Left lung (tissue), 4 donors: ENCODE measurements at regions not wholly inside any gene's neighbourhood (a gene's known extent, or its start where the extent isn't known, plus 50 kb on each side); places are given as distances from the start of the nearest gene placed in this dataset.
"Not testable (repeated sequence)": the region's sequence is repeated elsewhere in the genome, so short reads cannot be mapped to it uniquely, and the experiment has no call there.

Experiments
- ATAC-seq: fragments of 200-7000 bp; cut with Tn5 transposase; one replicate; pipeline ENCODE4 v1.9.1; 2020; ENCODE audit warnings: moderate library complexity
- DNase-seq, 4 donors: peaks; one replicate each; pipeline ENCODE4 v3.0.0-alpha.2; 2013 to 2020
- H3K27ac ChIP-seq, 2 donors: fragments of 200-600 bp; sonication (generic) in 1 of 2; one replicate each; pipeline versions ENCODE4 v1.5.0 to v1.8.0; 2020 to 2021
- H3K27me3 ChIP-seq, 2 donors: fragments of 200-600 bp; sonication (generic) in 1 of 2; one replicate each; pipeline versions ENCODE4 v1.5.0 to v1.8.0; 2020 to 2021
- H3K36me3 ChIP-seq, 2 donors: fragments of 200-600 bp; sonication (generic) in 1 of 2; one replicate each; pipeline versions ENCODE4 v1.5.0 to v1.8.0; 2020 to 2021
- H3K4me1 ChIP-seq, 2 donors: fragments of 200-600 bp; one replicate each; pipeline ENCODE4 v1.8.0; 2021
- H3K4me3 ChIP-seq, 2 donors: fragments of 200-600 bp; sonication (generic) in 1 of 2; one replicate each; pipeline versions ENCODE4 v1.5.0 to v1.8.0; 2020 to 2021; ENCODE audit warnings: mild to moderate bottlenecking in 1 of 2
- H3K9me3 ChIP-seq, 2 donors: fragments of 200-600 bp; sonication (generic) in 1 of 2; one replicate each; pipeline versions ENCODE4 v1.5.0 to v1.8.0; 2020 to 2021
- CTCF ChIP-seq, 2 donors: fragments of 200-600 bp; sonication (generic) in 1 of 2; IDR thresholded peaks; one replicate each; pipeline versions ENCODE4 v1.5.0 to v1.8.0; 2021; ENCODE audit warnings: antibody characterized with exemption in 2 of 2
- intact Hi-C, 2 donors: fragments of 100-400 bp; cut with DNase I; formaldehyde crosslinking; loops; one replicate each; pipeline versions ENCODE4 v1.11.2 to v1.14.2; 2022
- donor health status: DM: no; HTN: yes; CAD: no.
- donor health status: DM: no; HTN: no; CAD: no.

- intact Hi-C loops, H3K27me3 ChIP-seq, H3K9me3 ChIP-seq: not testable (repeated sequence)
These were observed 421.5 kb downstream of the PCDH19 start for GRCh38 chrX:99988532-99988931.

GRCh38 chrX:99973572-99974226, 436.4 kb downstream of the PCDH19 start:
- H3K27ac ChIP-seq: no peak overlapping the region
- ATAC-seq: no peak
- H3K4me3 ChIP-seq: no peak overlapping the region
- no peaks in the 10 kb centered on the region for H3K36me3 ChIP-seq
- H3K9me3 ChIP-seq: no peaks in the 10 kb centered on the region
- H3K4me1 ChIP-seq: no peaks in the 10 kb centered on the region
- intact Hi-C loops: no loop called here
- no peak for TF ChIP-seq CTCF (IDR thresholded peaks at IDR 0.05)
- peaks cover 0 to 5% of the 10 kb centered on the region in 2 donors for H3K27me3 ChIP-seq
- DNase-seq: no peak

More at GRCh38 chrX:99988532-99988931, 421.5 kb downstream of the PCDH19 start:
- H3K4me1 ChIP-seq, H3K27ac ChIP-seq, ATAC-seq, H3K4me3 ChIP-seq, H3K36me3 ChIP-seq, DNase-seq: not testable (repeated sequence)

- intact Hi-C loops: no loop called here
- Histone ChIP-seq H3K4me3 (no peak overlapping the region), H3K9me3 (no peaks in the 10 kb centered on the region), H3K36me3 (no peaks in the 10 kb centered on the region), H3K27ac (no peak overlapping the region), H3K27me3 (no peaks in the 10 kb centered on the region), H3K4me1 (no peaks in the 10 kb centered on the region)
- no peak for ATAC-seq
- TF ChIP-seq CTCF (IDR thresholded peaks at IDR 0.05): no peak
- DNase-seq: peak in 1 of 4 donors; percentile 13
These were observed 470.2 kb downstream of the PCDH19 start for GRCh38 chrX:99939883-99940232.

- H3K9me3 ChIP-seq, H3K4me1 ChIP-seq, ATAC-seq, H3K27me3 ChIP-seq, intact Hi-C loops, H3K4me3 ChIP-seq, H3K36me3 ChIP-seq, H3K27ac ChIP-seq: not testable (repeated sequence)
- peak in 1 of 4 donors; percentile 33 for DNase-seq
These were observed 470.7 kb downstream of the PCDH19 start for GRCh38 chrX:99939206-99939882.

GRCh38 chrX:99938464-99938863, 471.6 kb downstream of the PCDH19 start:
- ATAC-seq (no peak), DNase-seq (no peak)
- Histone ChIP-seq H3K27me3 (no peaks in the 10 kb centered on the region), H3K4me3 (no peak overlapping the region), H3K27ac (no peak overlapping the region), H3K36me3 (no peaks in the 10 kb centered on the region), H3K9me3 (no peaks in the 10 kb centered on the region), H3K4me1 (no peaks in the 10 kb centered on the region)
- intact Hi-C loops: no loop called here
- TF ChIP-seq CTCF (IDR thresholded peaks at IDR 0.05): no peak

GRCh38 chrX:99933865-99934264, 476.2 kb downstream of the PCDH19 start:
- no peaks in the 10 kb centered on the region for H3K36me3 ChIP-seq
- no peak for TF ChIP-seq CTCF (IDR thresholded peaks at IDR 0.05)
- no peaks in the 10 kb centered on the region for H3K4me1 ChIP-seq
- no peak overlapping the region for H3K27ac ChIP-seq
- H3K4me3 ChIP-seq: no peak overlapping the region
- DNase-seq: no peak
- H3K27me3 ChIP-seq: no peaks in the 10 kb centered on the region
- H3K9me3 ChIP-seq: no peaks in the 10 kb centered on the region
- intact Hi-C loops: no loop called here
- ATAC-seq: no peak
